ENCODE measurements at regions not wholly inside any gene's neighbourhood (a gene's known extent, or its start where the extent isn't known, plus 50 kb on each side); places are given as distances from the start of the nearest gene placed in this dataset.
"Not testable (repeated sequence)": the region's sequence is repeated elsewhere in the genome, so short reads cannot be mapped to it uniquely, and the experiment has no call there.

- intact Hi-C loops (cut with DNase I; ENCODE audit: low total_unique reads) = no loop called here
- no peak for DNase-seq
- WGBS, 5 donors = 39 to 54% (median 51%) methylated on average over 4 of the region's 4 CpGs
Measured at GRCh38 chr5:113693701-113694100, 180.2 kb downstream of the YTHDC2 start.

GRCh38 chr5:113694576-113694975, 181.1 kb downstream of the YTHDC2 start:
- H3K27ac ChIP-seq = no peak overlapping the region
- DNase-seq = no peak
- no peak overlapping the region for H3K4me3 ChIP-seq
- H3K9me3 ChIP-seq = no peaks in the 10 kb centered on the region
- intact Hi-C loops (cut with DNase I; ENCODE audit: low total_unique reads) = no loop called here
- H3K27me3 ChIP-seq (replicated peaks in 1 of 7) = peaks cover 0 to 37% (median 12%) of the 10 kb centered on the region in 7 donors
- WGBS, 5 donors = 84 to 97% (median 90%) methylated on average over 2 of the region's 2 CpGs
- no peaks in the 10 kb centered on the region for H3K36me3 ChIP-seq
- TF ChIP-seq POLR2AphosphoS5 (IDR thresholded peaks at IDR 0.05) = no peak
- TF ChIP-seq POLR2A (IDR thresholded peaks at IDR 0.05) = no peak
- no peak for TF ChIP-seq CTCF (IDR thresholded peaks at IDR 0.05 in 8 of 11, conservative IDR thresholded peaks at IDR 0.05 in 3 of 11)
- no peaks in the 10 kb centered on the region for H3K4me1 ChIP-seq

More at GRCh38 chr5:113693701-113694100, 180.2 kb downstream of the YTHDC2 start:
- Histone ChIP-seq H3K4me1 (no peaks in the 10 kb centered on the region), H3K36me3 (no peaks in the 10 kb centered on the region), H3K27me3 (replicated peaks in 1 of 7) (peaks cover 0 to 31% (median 12%) of the 10 kb centered on the region in 7 donors), H3K4me3 (no peak overlapping the region), H3K9me3 (no peaks in the 10 kb centered on the region), H3K27ac (no peak overlapping the region)
- TF ChIP-seq POLR2AphosphoS5 (IDR thresholded peaks at IDR 0.05) (no peak), POLR2A (IDR thresholded peaks at IDR 0.05) (no peak), CTCF (IDR thresholded peaks at IDR 0.05 in 8 of 11, conservative IDR thresholded peaks at IDR 0.05 in 3 of 11) (no peak)

- Histone ChIP-seq H3K4me3 (no peak overlapping the region), H3K36me3 (no peaks in the 10 kb centered on the region), H3K9me3 (peaks cover 0 to 30% (median 23%) of the 10 kb centered on the region in 8 donors), H3K27ac (no peak overlapping the region), H3K27me3 (replicated peaks in 1 of 7) (peaks cover 0 to 6% (median 0%) of the 10 kb centered on the region in 7 donors), H3K4me1 (no peaks in the 10 kb centered on the region)
- no peak for DNase-seq
- intact Hi-C loops (cut with DNase I; ENCODE audit: low total_unique reads) = no loop called here
- TF ChIP-seq POLR2AphosphoS5 (IDR thresholded peaks at IDR 0.05) = no peak
Measured at GRCh38 chr5:113703266-113703665, 189.8 kb downstream of the YTHDC2 start.

GRCh38 chr5:113705657-113706056, 192.2 kb downstream of the YTHDC2 start:
- Histone ChIP-seq H3K4me1 (no peaks in the 10 kb centered on the region), H3K27me3 (replicated peaks in 1 of 7) (no peaks in the 10 kb centered on the region), H3K36me3 (no peaks in the 10 kb centered on the region), H3K27ac (no peak overlapping the region), H3K9me3 (peaks cover 0 to 30% (median 23%) of the 10 kb centered on the region in 8 donors), H3K4me3 (no peak overlapping the region)
- DNase-seq = no peak
- 54 to 100% (median 92%) methylated on average over 3 of the region's 3 CpGs for WGBS, 5 donors
- TF ChIP-seq CTCF (IDR thresholded peaks at IDR 0.05 in 8 of 11, conservative IDR thresholded peaks at IDR 0.05 in 3 of 11) = no peak
- no peak for TF ChIP-seq POLR2A (IDR thresholded peaks at IDR 0.05)
- TF ChIP-seq POLR2AphosphoS5 (IDR thresholded peaks at IDR 0.05) = no peak
- intact Hi-C loops (cut with DNase I; ENCODE audit: low total_unique reads) = no loop called here

GRCh38 chr5:113713051-113713450, 199.6 kb downstream of the YTHDC2 start:
- Histone ChIP-seq H3K4me3 (no peak overlapping the region), H3K9me3 (peaks cover 0 to 54% (median 28%) of the 10 kb centered on the region in 8 donors), H3K36me3 (no peaks in the 10 kb centered on the region), H3K27me3 (replicated peaks in 1 of 7) (no peaks in the 10 kb centered on the region), H3K27ac (no peak overlapping the region), H3K4me1 (no peaks in the 10 kb centered on the region)
- no peak for DNase-seq
- TF ChIP-seq POLR2AphosphoS5 (IDR thresholded peaks at IDR 0.05) (no peak), POLR2A (IDR thresholded peaks at IDR 0.05) (no peak), CTCF (IDR thresholded peaks at IDR 0.05 in 8 of 11, conservative IDR thresholded peaks at IDR 0.05 in 3 of 11) (no peak)
- intact Hi-C loops (cut with DNase I; ENCODE audit: low total_unique reads) = no loop called here
- 61 to 84% (median 73%) methylated on average over 1 of the region's 1 CpG for WGBS, 5 donors

GRCh38 chr5:113715921-113716320, 202.4 kb downstream of the YTHDC2 start:
- H3K4me1 ChIP-seq; intact Hi-C loops (cut with DNase I; ENCODE audit: low total_unique reads); H3K27me3 ChIP-seq (replicated peaks in 1 of 7); H3K27ac ChIP-seq; H3K36me3 ChIP-seq; H3K4me3 ChIP-seq; DNase-seq: not testable (repeated sequence)
- 56 to 84% (median 77%) methylated on average over 2 of the region's 2 CpGs for WGBS, 5 donors
- peaks cover 0 to 54% (median 28%) of the 10 kb centered on the region in 8 donors for H3K9me3 ChIP-seq
